ENCODE measurements at regions not wholly inside any gene's neighbourhood (a gene's known extent, or its start where the extent isn't known, plus 50 kb on each side); places are given as distances from the start of the nearest gene placed in this dataset.
"Not testable (repeated sequence)": the region's sequence is repeated elsewhere in the genome, so short reads cannot be mapped to it uniquely, and the experiment has no call there.

GRCh38 chr11:26878959-26879581 lies 114.8 kb upstream of the FIBIN start:
- no peak for DNase-seq (ENCODE audit: low read depth, low spot score)
- intact Hi-C loops (cut with micrococcal nuclease; ENCODE audit: unreplicated experiment), result loop anchor here (10.0 kb wide), 1 partner anchor 544 kb away; the partner anchor contains the start of gene ANO3
- Histone ChIP-seq H3K27ac (ENCODE audit: low read length) (no peak overlapping the region), H3K27me3 (ENCODE audit: control insufficient read depth, insufficient read depth, low read length) (no peaks in the 10 kb centered on the region), H3K36me3 (ENCODE audit: control insufficient read depth, insufficient read depth, low read length) (no peaks in the 10 kb centered on the region), H3K4me1 (ENCODE audit: control insufficient read depth, insufficient read depth, low read length) (no peaks in the 10 kb centered on the region), H3K4me3 (ENCODE audit: low read depth in 2 of 2, low read length in 2 of 2) (no peak overlapping the region), H3K9me3 (ENCODE audit: control insufficient read depth, insufficient read depth, low read depth, low read length) (no peaks in the 10 kb centered on the region)
- TF ChIP-seq REST (IDR thresholded peaks at IDR 0.05; ENCODE audit: insufficient read depth in 1 of 2, low read depth in 2 of 2, low read length in 1 of 2), result no peak
- no peak for TF ChIP-seq POLR2AphosphoS5 (IDR thresholded peaks at IDR 0.05; ENCODE audit: low read depth, low read length)
- no peak for TF ChIP-seq SIN3A (IDR thresholded peaks at IDR 0.05; ENCODE audit: borderline replicate concordance, insufficient read depth, low read depth, low read length)
- no peak for TF ChIP-seq CTCF (IDR thresholded peaks at IDR 0.05)
- no peak for TF ChIP-seq TCF7L2 (IDR thresholded peaks at IDR 0.05; ENCODE audit: low read depth, low read length)
- POLR2A ChIA-PET, result no interaction called here
- CTCF ChIA-PET, result no interaction called here
- BruUV-seq (replicated peaks), result no TSS peak
- in situ Hi-C loops (cut with HindIII; ENCODE audit: low pct_unique_long_range_greater_than_20kb, low sequenced_read_pairs), result no loop called here
- no peak for ATAC-seq

- H3K36me3 ChIP-seq (ENCODE audit: control insufficient read depth, insufficient read depth, low read length); H3K9me3 ChIP-seq (ENCODE audit: control insufficient read depth, insufficient read depth, low read depth, low read length); CTCF ChIA-PET; in situ Hi-C loops (cut with HindIII; ENCODE audit: low pct_unique_long_range_greater_than_20kb, low sequenced_read_pairs); POLR2A ChIA-PET; ATAC-seq; H3K4me1 ChIP-seq (ENCODE audit: control insufficient read depth, insufficient read depth, low read length); H3K4me3 ChIP-seq (ENCODE audit: low read depth in 2 of 2, low read length in 2 of 2); BruUV-seq (replicated peaks); H3K27ac ChIP-seq (ENCODE audit: low read length); intact Hi-C loops (cut with micrococcal nuclease; ENCODE audit: unreplicated experiment); DNase-seq (ENCODE audit: low read depth, low spot score); H3K27me3 ChIP-seq (ENCODE audit: control insufficient read depth, insufficient read depth, low read length): not testable (repeated sequence)
Measured at GRCh38 chr11:26882363-26882880, 111.5 kb upstream of the FIBIN start.

GRCh38 chr11:26891501-26891900 lies 102.4 kb upstream of the FIBIN start:
- TF ChIP-seq REST (IDR thresholded peaks at IDR 0.05; ENCODE audit: insufficient read depth in 1 of 2, low read depth in 2 of 2, low read length in 1 of 2) (no peak), CTCF (IDR thresholded peaks at IDR 0.05) (no peak), SIN3A (IDR thresholded peaks at IDR 0.05; ENCODE audit: borderline replicate concordance, insufficient read depth, low read depth, low read length) (no peak), POLR2AphosphoS5 (IDR thresholded peaks at IDR 0.05; ENCODE audit: low read depth, low read length) (no peak), TCF7L2 (IDR thresholded peaks at IDR 0.05; ENCODE audit: low read depth, low read length) (no peak)

More at GRCh38 chr11:26891501-26891900, 102.4 kb upstream of the FIBIN start:
- Histone ChIP-seq H3K9me3 (ENCODE audit: control insufficient read depth, insufficient read depth, low read depth, low read length) (no peaks in the 10 kb centered on the region), H3K4me3 (ENCODE audit: low read depth in 2 of 2, low read length in 2 of 2) (no peak overlapping the region), H3K4me1 (ENCODE audit: control insufficient read depth, insufficient read depth, low read length) (no peaks in the 10 kb centered on the region), H3K27ac (ENCODE audit: low read length) (no peak overlapping the region), H3K27me3 (ENCODE audit: control insufficient read depth, insufficient read depth, low read length) (no peaks in the 10 kb centered on the region), H3K36me3 (ENCODE audit: control insufficient read depth, insufficient read depth, low read length) (no peaks in the 10 kb centered on the region)
- POLR2A ChIA-PET, result no interaction called here
- in situ Hi-C loops (cut with HindIII; ENCODE audit: low pct_unique_long_range_greater_than_20kb, low sequenced_read_pairs), result no loop called here
- intact Hi-C loops (cut with micrococcal nuclease; ENCODE audit: unreplicated experiment), result no loop called here
- ATAC-seq, result no peak
- no peak for DNase-seq (ENCODE audit: low read depth, low spot score)
- CTCF ChIA-PET, result no interaction called here
- BruUV-seq (replicated peaks), result no TSS peak

All from Panc1 (cell line).